Sigmoid colon (tissue), 6 donors: ENCODE measurements at regions not wholly inside any gene's neighbourhood (a gene's known extent, or its start where the extent isn't known, plus 50 kb on each side); places are given as distances from the start of the nearest gene placed in this dataset.

Experiments
- DNase-seq: peaks from one replicate; pipeline ENCODE4 v3.0.0-alpha.2; 2019
- H3K27ac ChIP-seq, 4 donors: fragments of 200-600 bp; sonication (generic); one replicate each; pipeline ENCODE4 v1.5.1; 2016 to 2019; ENCODE audit warnings: mild to moderate bottlenecking in 1 of 4
- H3K27me3 ChIP-seq, 3 donors: fragments of 200-600 bp; sonication (generic); one replicate each; pipeline ENCODE4 v1.5.1; 2019; ENCODE audit warnings: mild to moderate bottlenecking in 1 of 3
- H3K36me3 ChIP-seq, 4 donors: fragments of 200-600 bp; sonication (generic); one replicate each; pipeline ENCODE4 v1.5.1; 2016 to 2019
- H3K4me1 ChIP-seq, 4 donors: fragments of 200-600 bp; sonication (generic); one replicate each; pipeline ENCODE4 v1.5.1; 2017 to 2019
- H3K4me3 ChIP-seq, 4 donors: fragments of 200-600 bp; sonication (generic); one replicate each; pipeline ENCODE4 v1.5.1; 2017 to 2019; ENCODE audit warnings: mild to moderate bottlenecking in 2 of 4, moderate library complexity in 1 of 4
- H3K9me3 ChIP-seq, 4 donors: fragments of 200-600 bp in 3 of 4; sonication (generic) in 3 of 4; one replicate each; pipeline versions ENCODE4 v1.5.1 to v1.6.1; 2013 to 2019
- EP300 ChIP-seq, 4 donors: sonication (generic); formaldehyde crosslinking; IDR thresholded peaks; one replicate each; pipeline ENCODE4 v1.6.1; 2017; ENCODE audit warnings: antibody characterized with exemption in 4 of 4
- POLR2A ChIP-seq, 2 donors: fragments of 450-650 bp; IDR thresholded peaks; one replicate each; pipeline ENCODE4 v1.6.1; 2016; ENCODE audit warnings: antibody characterized with exemption in 2 of 2, mild to moderate bottlenecking in 2 of 2, moderate library complexity in 2 of 2
- POLR2AphosphoS5 ChIP-seq, 4 donors: sonication (generic); formaldehyde crosslinking; IDR thresholded peaks; one replicate each; pipeline ENCODE4 v1.6.1; 2017; ENCODE audit warnings: antibody characterized with exemption in 4 of 4
- WGBS, 2 donors: extraction: QIAGEN DNeasy Blood & Tissue Kit; methylation state at CpG; one replicate each; pipeline ENCODE4 v1.1.7; 2013; 5-methylcytosine and 5-hydroxymethylcytosine counted together
- intact Hi-C: fragments of 100-400 bp; cut with DNase I; formaldehyde crosslinking; loops from one replicate; pipeline ENCODE4 v1.15.1; 2023
- TF ChIP-seq, protein P1 (sequence below), 4 experiments: fragments of 450-650 bp in 3 of 4; fragments of 200-600 bp in 1 of 4; IDR thresholded peaks; one replicate each; pipeline ENCODE4 v1.5.1; 2016 to 2019; ENCODE audit warnings: antibody characterized with exemption in 4 of 4, mild to moderate bottlenecking in 3 of 4, moderate library complexity in 2 of 4
- donor health status: healthy with polysubstance abuse.
- donor health status: healthy.

DNA sequence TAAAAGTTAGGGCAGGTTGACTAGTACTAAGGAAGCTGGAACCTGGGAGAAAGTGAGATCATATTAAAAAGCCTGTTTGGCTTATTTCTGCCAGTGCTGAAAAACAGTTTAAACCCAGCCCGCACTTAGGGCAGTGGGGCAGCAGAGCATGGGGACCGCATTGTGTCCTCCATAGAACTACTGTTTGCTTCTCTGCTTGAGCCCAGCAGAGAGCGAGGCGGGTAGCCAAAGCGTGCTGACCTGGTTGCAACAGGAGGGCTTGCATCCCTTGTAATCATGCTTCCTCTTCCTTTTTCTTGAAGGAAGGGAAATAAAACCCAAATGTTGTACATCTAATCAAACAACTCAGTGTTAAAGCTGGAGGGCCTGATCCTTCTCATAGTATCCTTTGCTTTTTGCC lies 82.5 kb upstream of the HOXC13 start:
- no peak for DNase-seq
- intact Hi-C loops, result no loop called here

DNA sequence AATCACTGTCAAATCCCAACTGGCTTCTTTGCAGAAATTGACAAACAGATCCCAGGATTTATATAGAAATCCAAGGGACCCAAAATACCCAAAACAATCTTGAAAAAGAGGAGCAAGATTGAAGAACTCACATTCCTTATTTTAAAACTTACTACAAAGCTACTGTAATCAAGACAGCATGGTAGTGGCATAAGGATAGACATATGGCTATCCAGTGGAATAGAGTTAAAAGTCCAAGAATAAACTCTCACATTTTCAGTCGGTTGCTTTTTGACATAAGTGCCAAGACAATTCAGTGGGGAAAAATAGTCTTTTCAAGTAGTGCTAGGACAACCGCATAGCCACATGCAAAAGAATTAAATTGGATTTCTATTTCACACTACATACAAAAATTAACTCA lies 81.0 kb upstream of the HOXC13 start:
- intact Hi-C loops, result no loop called here
- no peaks in the 10 kb centered on the region for H3K9me3 ChIP-seq
- TF ChIP-seq POLR2AphosphoS5 (IDR thresholded peaks at IDR 0.05) (no peak), EP300 (IDR thresholded peaks at IDR 0.05) (no peak), POLR2A (IDR thresholded peaks at IDR 0.05) (no peak)
- TF ChIP-seq, protein P1, sequence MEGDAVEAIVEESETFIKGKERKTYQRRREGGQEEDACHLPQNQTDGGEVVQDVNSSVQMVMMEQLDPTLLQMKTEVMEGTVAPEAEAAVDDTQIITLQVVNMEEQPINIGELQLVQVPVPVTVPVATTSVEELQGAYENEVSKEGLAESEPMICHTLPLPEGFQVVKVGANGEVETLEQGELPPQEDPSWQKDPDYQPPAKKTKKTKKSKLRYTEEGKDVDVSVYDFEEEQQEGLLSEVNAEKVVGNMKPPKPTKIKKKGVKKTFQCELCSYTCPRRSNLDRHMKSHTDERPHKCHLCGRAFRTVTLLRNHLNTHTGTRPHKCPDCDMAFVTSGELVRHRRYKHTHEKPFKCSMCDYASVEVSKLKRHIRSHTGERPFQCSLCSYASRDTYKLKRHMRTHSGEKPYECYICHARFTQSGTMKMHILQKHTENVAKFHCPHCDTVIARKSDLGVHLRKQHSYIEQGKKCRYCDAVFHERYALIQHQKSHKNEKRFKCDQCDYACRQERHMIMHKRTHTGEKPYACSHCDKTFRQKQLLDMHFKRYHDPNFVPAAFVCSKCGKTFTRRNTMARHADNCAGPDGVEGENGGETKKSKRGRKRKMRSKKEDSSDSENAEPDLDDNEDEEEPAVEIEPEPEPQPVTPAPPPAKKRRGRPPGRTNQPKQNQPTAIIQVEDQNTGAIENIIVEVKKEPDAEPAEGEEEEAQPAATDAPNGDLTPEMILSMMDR (IDR thresholded peaks at IDR 0.05), result no peak
- WGBS, 2 donors, result 86 to 93% methylated on average over 2 of the region's 2 CpGs
- no peaks in the 10 kb centered on the region for H3K4me1 ChIP-seq
- H3K27me3 ChIP-seq, result no peaks in the 10 kb centered on the region
- H3K4me3 ChIP-seq, result no peak overlapping the region
- DNase-seq, result no peak
- H3K27ac ChIP-seq, result no peak overlapping the region
- H3K36me3 ChIP-seq, result no peaks in the 10 kb centered on the region

More for the DNA sequence above, 82.5 kb upstream of the HOXC13 start:
- Histone ChIP-seq H3K4me1 (no peaks in the 10 kb centered on the region), H3K4me3 (no peak overlapping the region), H3K27me3 (no peaks in the 10 kb centered on the region), H3K9me3 (no peaks in the 10 kb centered on the region), H3K27ac (no peak overlapping the region), H3K36me3 (no peaks in the 10 kb centered on the region)
- TF ChIP-seq, protein P1 (IDR thresholded peaks at IDR 0.05), result no peak
- 87 to 88% methylated on average over 5 of the region's 5 CpGs for WGBS, 2 donors

DNA sequence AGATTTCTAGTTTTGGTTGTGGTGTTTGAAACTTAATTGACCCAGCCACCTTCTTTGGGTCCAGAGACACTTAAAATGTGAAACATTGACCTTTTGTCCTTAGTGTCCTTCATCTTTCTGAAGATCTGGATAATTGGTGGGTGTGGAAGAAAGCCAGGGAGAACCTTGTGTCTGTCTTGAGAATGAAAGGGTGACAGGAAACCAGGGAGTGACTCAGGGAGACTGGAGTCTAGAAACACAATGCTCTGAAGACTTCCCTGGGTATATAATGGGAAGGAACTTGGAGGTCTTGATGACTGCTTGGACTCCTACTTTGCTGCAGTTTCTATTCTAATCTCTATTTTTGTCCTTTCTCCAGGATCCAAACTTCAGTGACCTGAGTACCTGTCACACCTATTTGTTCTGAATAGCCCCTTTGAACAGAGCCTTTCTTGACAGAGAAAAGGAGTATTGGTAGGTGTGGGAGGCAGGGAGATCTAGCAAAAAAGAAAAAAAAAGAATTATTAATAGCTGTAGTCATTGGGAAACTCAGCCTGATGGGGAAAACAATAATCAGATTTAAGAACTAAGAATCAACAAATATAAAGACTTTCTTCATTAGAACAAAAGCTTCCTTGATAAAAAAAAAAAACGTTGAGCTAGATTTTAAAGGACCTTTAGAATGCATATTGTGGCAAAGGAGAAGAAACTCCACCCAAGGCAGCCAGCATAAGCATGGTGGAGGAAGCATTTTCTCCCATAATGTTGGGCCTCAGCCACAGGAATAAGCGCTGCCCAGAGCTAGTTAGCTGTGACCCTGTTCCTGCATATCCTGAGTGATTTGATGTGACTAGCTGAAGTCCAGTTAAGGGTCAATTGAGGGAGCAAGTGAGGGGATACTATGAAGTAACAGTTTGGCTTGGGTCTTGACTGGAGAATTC lies 77.9 kb upstream of the HOXC13 start:
- Histone ChIP-seq H3K27ac (no peak overlapping the region), H3K27me3 (no peaks in the 10 kb centered on the region), H3K36me3 (no peaks in the 10 kb centered on the region), H3K4me1 (no peaks in the 10 kb centered on the region), H3K9me3 (no peaks in the 10 kb centered on the region), H3K4me3 (no peak overlapping the region)
- DNase-seq, result no peak
- TF ChIP-seq POLR2AphosphoS5 (IDR thresholded peaks at IDR 0.05) (no peak), EP300 (IDR thresholded peaks at IDR 0.05) (no peak), POLR2A (IDR thresholded peaks at IDR 0.05) (no peak)
- TF ChIP-seq, protein P1 (IDR thresholded peaks at IDR 0.05), result no peak
- intact Hi-C loops, result no loop called here
- WGBS, 2 donors, result 46 to 58% methylated on average over 2 of the region's 2 CpGs

DNA sequence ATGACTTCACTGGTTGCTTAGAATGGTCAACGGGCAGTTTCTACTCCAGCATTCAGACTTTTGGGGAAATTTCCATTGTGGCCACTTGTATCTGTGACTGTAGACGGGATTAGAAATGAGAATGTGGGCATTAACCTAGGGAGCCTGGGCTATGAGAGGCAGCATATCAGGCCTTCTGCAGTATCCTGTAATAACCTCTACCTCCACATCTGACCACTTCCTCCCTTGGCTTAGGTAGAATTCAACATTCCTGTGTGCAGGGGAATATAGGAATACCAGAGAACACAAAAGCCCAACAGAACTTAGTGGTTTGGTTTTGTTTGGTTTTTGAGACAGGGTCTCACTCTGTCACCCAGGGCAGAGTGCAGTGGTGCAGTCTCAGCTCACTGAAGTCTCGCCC lies 76.4 kb upstream of the HOXC13 start:
- intact Hi-C loops, result no loop called here
- 53 to 59% methylated on average over 3 of the region's 3 CpGs for WGBS, 2 donors
- Histone ChIP-seq H3K27ac (no peak overlapping the region), H3K9me3 (no peaks in the 10 kb centered on the region), H3K27me3 (no peaks in the 10 kb centered on the region), H3K4me1 (no peaks in the 10 kb centered on the region), H3K36me3 (no peaks in the 10 kb centered on the region), H3K4me3 (no peak overlapping the region)
- no peak for DNase-seq
- no peak for TF ChIP-seq POLR2A (IDR thresholded peaks at IDR 0.05)
- no peak for TF ChIP-seq EP300 (IDR thresholded peaks at IDR 0.05)
- no peak for TF ChIP-seq POLR2AphosphoS5 (IDR thresholded peaks at IDR 0.05)
- TF ChIP-seq, protein P1 (IDR thresholded peaks at IDR 0.05), result no peak

DNA sequence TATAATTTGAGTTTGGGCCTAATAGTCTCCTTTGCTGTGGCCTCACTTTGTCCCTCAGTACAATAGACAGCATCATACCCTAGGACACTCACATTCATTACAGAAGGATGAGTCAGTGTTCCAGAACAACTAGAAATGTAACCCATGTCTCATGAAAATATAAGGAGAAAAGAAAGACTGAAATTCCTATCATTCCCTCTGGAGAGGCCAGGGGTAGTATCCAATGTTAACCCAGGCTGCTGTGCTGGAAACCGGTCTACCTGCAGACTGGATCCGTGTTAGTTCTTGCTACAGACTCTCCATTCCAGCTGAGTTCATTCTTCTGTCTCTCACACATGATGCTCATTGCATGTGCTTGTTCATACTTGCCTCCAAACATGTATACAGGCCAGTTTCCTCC lies 75.8 kb upstream of the HOXC13 start:
- H3K27ac ChIP-seq, result no peak overlapping the region
- intact Hi-C loops, result no loop called here
- no peak overlapping the region for H3K4me3 ChIP-seq
- no peaks in the 10 kb centered on the region for H3K4me1 ChIP-seq
- no peaks in the 10 kb centered on the region for H3K36me3 ChIP-seq
- H3K27me3 ChIP-seq, result no peaks in the 10 kb centered on the region
- TF ChIP-seq EP300 (IDR thresholded peaks at IDR 0.05) (no peak), POLR2A (IDR thresholded peaks at IDR 0.05) (no peak), POLR2AphosphoS5 (IDR thresholded peaks at IDR 0.05) (no peak)
- TF ChIP-seq, protein P1 (IDR thresholded peaks at IDR 0.05), result no peak
- H3K9me3 ChIP-seq, result no peaks in the 10 kb centered on the region
- DNase-seq, result no peak
- 82 to 85% methylated on average over 2 of the region's 2 CpGs for WGBS, 2 donors
